AG04450 (cell line): ENCODE measurements at regions not wholly inside any gene's neighbourhood (a gene's known extent, or its start where the extent isn't known, plus 50 kb on each side); places are given as distances from the start of the nearest gene placed in this dataset.

Experiments
- CTCF ChIA-PET: fragments of 300-600, 350-600 bp; formaldehyde crosslinking; extraction: SDS; loops from one replicate; lab custom pipeline; 2022; ENCODE audit warnings: antibody characterized with exemption, inconsistent platforms; lab: Charles Lee
- POLR2A ChIA-PET: fragments of 350-600 bp; formaldehyde crosslinking; extraction: SDS; loops from one replicate; lab custom pipeline; 2021; ENCODE audit warnings: antibody characterized with exemption, inconsistent platforms; lab: Yijun Ruan, JAX
- DNase-seq: peaks from one replicate; pipeline ENCODE4 v3.0.0-alpha.2; 2011; ENCODE audit warnings: low read depth, low spot score
- H3K27ac ChIP-seq: one replicate; pipeline ENCODE4 v1.5.1; 2012; ENCODE audit warnings: low read depth, low read length, control low read depth
- H3K27me3 ChIP-seq: one replicate; pipeline ENCODE4 v1.6.0; 2012; ENCODE audit warnings: low read length; ENCODE audit not compliant: control insufficient read depth, insufficient read depth
- H3K4me3 ChIP-seq: 2 replicates; pipeline ENCODE4 v1.5.1; 2011; ENCODE audit warnings: mild to moderate bottlenecking, low read depth, low read length, control low read depth
- H3K9me3 ChIP-seq: 2 replicates; pipeline ENCODE4 v1.5.1; 2012; ENCODE audit warnings: low read length; ENCODE audit not compliant: control insufficient read depth, insufficient read depth
- TF ChIP-seq, protein P1 (sequence below): IDR thresholded peaks from 2 replicates; pipeline ENCODE4 v1.5.1; 2011; ENCODE audit warnings: low read depth, low read length, control low read depth, inconsistent platforms

- Histone ChIP-seq H3K4me3 (no peak overlapping the region), H3K9me3 (no peaks in the 10 kb centered on the region), H3K27ac (no peak overlapping the region), H3K27me3 (no peaks in the 10 kb centered on the region)
- DNase-seq, result no peak
- POLR2A ChIA-PET, result interaction anchor here (1.3 kb wide), 1 partner anchor 1030 kb away, joined by 4 read pairs; no protein-coding TSS in a partner anchor
- TF ChIP-seq, protein P1, sequence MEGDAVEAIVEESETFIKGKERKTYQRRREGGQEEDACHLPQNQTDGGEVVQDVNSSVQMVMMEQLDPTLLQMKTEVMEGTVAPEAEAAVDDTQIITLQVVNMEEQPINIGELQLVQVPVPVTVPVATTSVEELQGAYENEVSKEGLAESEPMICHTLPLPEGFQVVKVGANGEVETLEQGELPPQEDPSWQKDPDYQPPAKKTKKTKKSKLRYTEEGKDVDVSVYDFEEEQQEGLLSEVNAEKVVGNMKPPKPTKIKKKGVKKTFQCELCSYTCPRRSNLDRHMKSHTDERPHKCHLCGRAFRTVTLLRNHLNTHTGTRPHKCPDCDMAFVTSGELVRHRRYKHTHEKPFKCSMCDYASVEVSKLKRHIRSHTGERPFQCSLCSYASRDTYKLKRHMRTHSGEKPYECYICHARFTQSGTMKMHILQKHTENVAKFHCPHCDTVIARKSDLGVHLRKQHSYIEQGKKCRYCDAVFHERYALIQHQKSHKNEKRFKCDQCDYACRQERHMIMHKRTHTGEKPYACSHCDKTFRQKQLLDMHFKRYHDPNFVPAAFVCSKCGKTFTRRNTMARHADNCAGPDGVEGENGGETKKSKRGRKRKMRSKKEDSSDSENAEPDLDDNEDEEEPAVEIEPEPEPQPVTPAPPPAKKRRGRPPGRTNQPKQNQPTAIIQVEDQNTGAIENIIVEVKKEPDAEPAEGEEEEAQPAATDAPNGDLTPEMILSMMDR, result no peak
- CTCF ChIA-PET, result interaction anchor here (0.7 to 3.0 kb wide), 4 partner anchors 15 to 305 kb away, joined by 3 to 19 read pairs (median 7); no protein-coding TSS in a partner anchor
Observed at GRCh38 chr5:82336226-82336958, 58.2 kb upstream of the RPS23 start.

GRCh38 chr5:82335806-82336205, 57.7 kb upstream of the RPS23 start:
- Histone ChIP-seq H3K27me3 (no peaks in the 10 kb centered on the region), H3K9me3 (no peaks in the 10 kb centered on the region), H3K4me3 (no peak overlapping the region), H3K27ac (peak overlapping the region; percentile 90)
- ChIA-PET POLR2A (interaction anchor here (1.3 kb wide), 1 partner anchor 1031 kb away, joined by 4 read pairs; no protein-coding TSS in a partner anchor), CTCF (interaction anchor here (0.5 to 3.0 kb wide), 7 partner anchors 13 to 952 kb away, joined by 3 to 19 read pairs (median 4); no protein-coding TSS in a partner anchor)
- TF ChIP-seq, protein P1, result no peak
- no peak for DNase-seq

GRCh38 chr5:82334856-82335255, 56.7 kb upstream of the RPS23 start:
- H3K27me3 ChIP-seq, result no peaks in the 10 kb centered on the region
- POLR2A ChIA-PET, result interaction anchor here (0.7 to 1.3 kb wide), 4 partner anchors 12 to 1217 kb away, joined by 3 to 13 read pairs (median 3); no protein-coding TSS in a partner anchor
- no peaks in the 10 kb centered on the region for H3K9me3 ChIP-seq
- peak; percentile 81 for DNase-seq
- peak overlapping the region; percentile 90 for H3K27ac ChIP-seq
- CTCF ChIA-PET, result interaction anchor here (0.7 to 3.0 kb wide), 4 partner anchors 14 to 23 kb away, joined by 3 to 19 read pairs (median 4); no protein-coding TSS in a partner anchor
- TF ChIP-seq, protein P1, result no peak
- H3K4me3 ChIP-seq, result no peak overlapping the region

DNA sequence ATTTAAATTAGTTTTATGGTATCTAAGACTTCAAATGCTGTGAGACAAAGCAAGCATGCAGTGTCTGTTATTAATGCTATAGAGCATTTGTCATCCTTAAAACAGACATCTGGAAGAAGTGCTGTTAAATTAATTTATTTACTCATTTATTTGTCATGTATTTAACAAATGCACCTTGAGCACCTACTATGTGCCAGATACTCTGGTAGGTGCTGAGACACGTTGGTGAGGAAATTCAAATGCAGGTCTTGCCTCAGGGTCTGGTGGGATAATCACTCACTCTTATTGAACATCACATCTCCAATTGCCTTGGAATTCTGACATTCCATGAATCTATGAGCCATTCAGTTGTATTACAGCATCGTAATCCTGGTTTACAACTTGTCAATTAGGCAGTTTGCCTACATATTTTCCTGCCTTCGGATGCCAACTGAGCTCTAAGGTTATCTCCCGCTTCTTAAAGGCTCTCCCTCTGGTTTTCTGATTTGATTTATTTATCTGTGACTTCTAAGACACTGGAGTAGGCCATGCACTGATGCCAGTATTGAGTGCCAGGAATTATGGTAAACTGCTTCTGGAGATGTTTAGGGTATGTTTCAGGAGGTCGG, 56.0 kb upstream of the RPS23 start:
- Histone ChIP-seq H3K9me3 (no peaks in the 10 kb centered on the region), H3K4me3 (no peak overlapping the region), H3K27ac (peak overlapping the region; percentile 88), H3K27me3 (no peaks in the 10 kb centered on the region)
- TF ChIP-seq, protein P1, result no peak
- no peak for DNase-seq
- CTCF ChIA-PET, result interaction anchor here (1.1 to 3.0 kb wide), 3 partner anchors 16 to 75 kb away, joined by 3 to 19 read pairs (median 4); no protein-coding TSS in a partner anchor
- POLR2A ChIA-PET, result interaction anchor here (0.7 to 1.3 kb wide), 4 partner anchors 13 to 1218 kb away, joined by 3 to 13 read pairs (median 3); no protein-coding TSS in a partner anchor
